ENCODE measurements at regions not wholly inside any gene's neighbourhood (a gene's known extent, or its start where the extent isn't known, plus 50 kb on each side); places are given as distances from the start of the nearest gene placed in this dataset.

- WGBS, 2 donors = 85% methylated on average over 8 of the region's 8 CpGs
- no peak overlapping the region for H3K27ac ChIP-seq
- no peaks in the 10 kb centered on the region for H3K9me3 ChIP-seq
- peaks cover 0 to 7% (median 0%) of the 10 kb centered on the region in 4 donors for H3K4me1 ChIP-seq
- no peak overlapping the region for H3K4me3 ChIP-seq
- H3K27me3 ChIP-seq = no peaks in the 10 kb centered on the region
- TF ChIP-seq, protein P1, sequence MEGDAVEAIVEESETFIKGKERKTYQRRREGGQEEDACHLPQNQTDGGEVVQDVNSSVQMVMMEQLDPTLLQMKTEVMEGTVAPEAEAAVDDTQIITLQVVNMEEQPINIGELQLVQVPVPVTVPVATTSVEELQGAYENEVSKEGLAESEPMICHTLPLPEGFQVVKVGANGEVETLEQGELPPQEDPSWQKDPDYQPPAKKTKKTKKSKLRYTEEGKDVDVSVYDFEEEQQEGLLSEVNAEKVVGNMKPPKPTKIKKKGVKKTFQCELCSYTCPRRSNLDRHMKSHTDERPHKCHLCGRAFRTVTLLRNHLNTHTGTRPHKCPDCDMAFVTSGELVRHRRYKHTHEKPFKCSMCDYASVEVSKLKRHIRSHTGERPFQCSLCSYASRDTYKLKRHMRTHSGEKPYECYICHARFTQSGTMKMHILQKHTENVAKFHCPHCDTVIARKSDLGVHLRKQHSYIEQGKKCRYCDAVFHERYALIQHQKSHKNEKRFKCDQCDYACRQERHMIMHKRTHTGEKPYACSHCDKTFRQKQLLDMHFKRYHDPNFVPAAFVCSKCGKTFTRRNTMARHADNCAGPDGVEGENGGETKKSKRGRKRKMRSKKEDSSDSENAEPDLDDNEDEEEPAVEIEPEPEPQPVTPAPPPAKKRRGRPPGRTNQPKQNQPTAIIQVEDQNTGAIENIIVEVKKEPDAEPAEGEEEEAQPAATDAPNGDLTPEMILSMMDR (IDR thresholded peaks at IDR 0.05) = no peak
- TF ChIP-seq POLR2AphosphoS5 (IDR thresholded peaks at IDR 0.05) (no peak), EP300 (IDR thresholded peaks at IDR 0.05) (no peak), POLR2A (IDR thresholded peaks at IDR 0.05) (no peak)
- no peaks in the 10 kb centered on the region for H3K36me3 ChIP-seq
- no peak for DNase-seq
- intact Hi-C loops (cut with DNase I) = no loop called here
Measured at GRCh38 chr1:71270394-71270915, 189.6 kb upstream of the ZRANB2 start.

- no peaks in the 10 kb centered on the region for H3K9me3 ChIP-seq
- H3K27me3 ChIP-seq = no peaks in the 10 kb centered on the region
- no peak for DNase-seq
- H3K36me3 ChIP-seq = no peaks in the 10 kb centered on the region
- H3K4me3 ChIP-seq = no peak overlapping the region
- no peak for TF ChIP-seq EP300 (IDR thresholded peaks at IDR 0.05)
- TF ChIP-seq, protein P1 (IDR thresholded peaks at IDR 0.05) = no peak
- no peak for TF ChIP-seq POLR2A (IDR thresholded peaks at IDR 0.05)
- WGBS, 2 donors = 88 to 91% methylated on average over 1 of the region's 1 CpG
- intact Hi-C loops (cut with DNase I) = no loop called here
- peaks cover 0 to 7% (median 0%) of the 10 kb centered on the region in 4 donors for H3K4me1 ChIP-seq
- no peak overlapping the region for H3K27ac ChIP-seq
Measured at GRCh38 chr1:71269818-71270217, 189.0 kb upstream of the ZRANB2 start.

- Histone ChIP-seq H3K4me1 (peaks cover 0 to 7% (median 0%) of the 10 kb centered on the region in 4 donors), H3K27me3 (no peaks in the 10 kb centered on the region), H3K27ac (no peak overlapping the region), H3K4me3 (no peak overlapping the region), H3K9me3 (no peaks in the 10 kb centered on the region), H3K36me3 (no peaks in the 10 kb centered on the region)
- intact Hi-C loops (cut with DNase I) = no loop called here
- no peak for TF ChIP-seq EP300 (IDR thresholded peaks at IDR 0.05)
- TF ChIP-seq, protein P1 (IDR thresholded peaks at IDR 0.05) = no peak
- no peak for TF ChIP-seq POLR2AphosphoS5 (IDR thresholded peaks at IDR 0.05)
- TF ChIP-seq POLR2A (IDR thresholded peaks at IDR 0.05) = no peak
- WGBS, 2 donors = 26 to 66% methylated on average over 2 of the region's 2 CpGs
- no peak for DNase-seq
Measured at GRCh38 chr1:71269179-71269578, 188.3 kb upstream of the ZRANB2 start.

DNA sequence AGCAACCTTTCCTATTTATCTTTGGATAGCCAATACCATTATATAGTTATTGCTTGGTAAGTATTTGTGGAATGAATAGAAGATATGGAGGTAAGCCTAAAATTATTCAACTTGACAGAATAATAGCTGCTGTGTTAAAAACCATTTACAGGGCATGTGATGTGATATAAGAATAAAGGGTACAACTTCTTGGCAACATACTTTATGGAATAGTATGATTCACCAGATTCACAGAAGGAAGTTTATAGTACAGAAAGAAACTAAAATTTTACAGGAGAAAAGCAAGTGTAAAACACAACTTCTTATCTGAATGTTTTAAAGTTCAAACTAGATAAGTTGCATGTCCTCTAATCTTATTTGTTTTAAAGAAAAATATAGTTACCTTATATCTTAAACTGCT, 186.4 kb upstream of the ZRANB2 start:
- intact Hi-C loops (cut with DNase I) = no loop called here
- TF ChIP-seq POLR2AphosphoS5 (IDR thresholded peaks at IDR 0.05) (no peak), POLR2A (IDR thresholded peaks at IDR 0.05) (no peak), EP300 (IDR thresholded peaks at IDR 0.05) (no peak)
- TF ChIP-seq, protein P1 (IDR thresholded peaks at IDR 0.05) = no peak

GRCh38 chr1:71264039-71264438, 183.2 kb upstream of the ZRANB2 start:
- Histone ChIP-seq H3K27ac (no peak overlapping the region), H3K4me3 (no peak overlapping the region), H3K36me3 (no peaks in the 10 kb centered on the region), H3K4me1 (peaks cover 0 to 7% (median 0%) of the 10 kb centered on the region in 4 donors), H3K9me3 (no peaks in the 10 kb centered on the region), H3K27me3 (no peaks in the 10 kb centered on the region)
- TF ChIP-seq EP300 (IDR thresholded peaks at IDR 0.05) (no peak), POLR2A (IDR thresholded peaks at IDR 0.05) (no peak), POLR2AphosphoS5 (IDR thresholded peaks at IDR 0.05) (no peak)
- TF ChIP-seq, protein P1 (IDR thresholded peaks at IDR 0.05) = no peak
- intact Hi-C loops (cut with DNase I) = no loop called here
- no peak for DNase-seq
- WGBS, 2 donors = 81 to 83% methylated on average over 5 of the region's 5 CpGs

More for the DNA sequence above, 186.4 kb upstream of the ZRANB2 start:
- no peak for DNase-seq
- no peaks in the 10 kb centered on the region for H3K9me3 ChIP-seq
- H3K36me3 ChIP-seq = no peaks in the 10 kb centered on the region
- no peak overlapping the region for H3K27ac ChIP-seq
- no peaks in the 10 kb centered on the region for H3K27me3 ChIP-seq
- H3K4me3 ChIP-seq = no peak overlapping the region
- H3K4me1 ChIP-seq = peaks cover 0 to 7% (median 0%) of the 10 kb centered on the region in 4 donors
